OCI-LY7 (cell line): ENCODE measurements at regions not wholly inside any gene's neighbourhood (a gene's known extent, or its start where the extent isn't known, plus 50 kb on each side); places are given as distances from the start of the nearest gene placed in this dataset.

ENCODE experiments used
- EZH2phosphoT487 ChIP-seq: fragments of 200-600 bp; sonication (generic); IDR thresholded peaks from 2 replicates; pipeline ENCODE4 v1.6.1; 2018; ENCODE audit warnings: low read depth, borderline replicate concordance, mild to moderate bottlenecking, mixed run types, antibody characterized with exemption, low read length, moderate library complexity, mixed read lengths
- TF ChIP-seq, protein P1 (sequence below): fragments of 200-600 bp; sonication (generic); conservative IDR thresholded peaks from 2 replicates; pipeline ENCODE4 v1.5.1; 2014; ENCODE audit warnings: mild to moderate bottlenecking, antibody characterized with exemption, low read length, moderate library complexity, mixed read lengths

DNA sequence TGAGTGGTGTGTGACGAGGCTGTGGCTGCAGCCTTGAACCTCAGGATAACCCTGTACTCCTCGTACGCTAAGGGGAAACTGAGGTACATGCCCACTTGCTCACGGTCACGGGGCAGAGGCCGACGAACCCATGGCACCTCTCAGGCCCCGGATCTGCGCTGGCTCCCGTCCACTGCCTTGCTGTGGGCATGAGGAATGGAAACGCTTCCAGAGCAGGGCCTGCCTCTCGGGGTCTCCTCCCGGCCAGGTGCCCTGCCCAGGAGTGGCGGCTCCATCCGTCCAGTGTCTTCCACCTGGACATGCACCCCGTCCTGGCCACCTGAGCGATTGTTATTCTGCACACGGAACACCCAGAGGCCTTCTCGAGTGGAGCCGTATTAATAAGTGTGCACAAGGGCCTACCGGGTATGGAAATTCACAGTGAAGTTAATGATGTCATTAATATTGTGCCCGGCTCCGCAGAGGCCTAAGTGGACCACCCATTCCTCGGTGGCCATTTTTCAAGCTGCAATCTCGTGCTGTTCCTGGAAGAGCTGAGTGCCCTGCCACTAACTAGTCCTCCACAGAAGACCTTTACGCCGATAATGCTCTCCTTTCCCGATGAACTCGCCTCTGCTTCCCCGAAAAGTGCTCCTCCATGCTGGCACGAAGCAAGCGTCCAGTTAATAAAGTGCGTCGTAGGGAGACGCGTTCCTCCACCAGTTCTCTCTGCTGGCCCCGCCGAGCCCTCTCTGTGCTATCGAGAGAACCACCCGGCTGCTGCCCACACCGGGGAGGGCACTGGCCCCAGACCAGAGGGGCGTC, 927.9 kb downstream of the BRD1 start:
- TF ChIP-seq, protein P1, sequence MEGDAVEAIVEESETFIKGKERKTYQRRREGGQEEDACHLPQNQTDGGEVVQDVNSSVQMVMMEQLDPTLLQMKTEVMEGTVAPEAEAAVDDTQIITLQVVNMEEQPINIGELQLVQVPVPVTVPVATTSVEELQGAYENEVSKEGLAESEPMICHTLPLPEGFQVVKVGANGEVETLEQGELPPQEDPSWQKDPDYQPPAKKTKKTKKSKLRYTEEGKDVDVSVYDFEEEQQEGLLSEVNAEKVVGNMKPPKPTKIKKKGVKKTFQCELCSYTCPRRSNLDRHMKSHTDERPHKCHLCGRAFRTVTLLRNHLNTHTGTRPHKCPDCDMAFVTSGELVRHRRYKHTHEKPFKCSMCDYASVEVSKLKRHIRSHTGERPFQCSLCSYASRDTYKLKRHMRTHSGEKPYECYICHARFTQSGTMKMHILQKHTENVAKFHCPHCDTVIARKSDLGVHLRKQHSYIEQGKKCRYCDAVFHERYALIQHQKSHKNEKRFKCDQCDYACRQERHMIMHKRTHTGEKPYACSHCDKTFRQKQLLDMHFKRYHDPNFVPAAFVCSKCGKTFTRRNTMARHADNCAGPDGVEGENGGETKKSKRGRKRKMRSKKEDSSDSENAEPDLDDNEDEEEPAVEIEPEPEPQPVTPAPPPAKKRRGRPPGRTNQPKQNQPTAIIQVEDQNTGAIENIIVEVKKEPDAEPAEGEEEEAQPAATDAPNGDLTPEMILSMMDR = no peak
- no peak for TF ChIP-seq EZH2phosphoT487
